Stimulated activated CD4-positive, alpha-beta T cell treated with anti-CD3 and anti-CD28 coated beads, TNF-alpha, amount 100 ng/mL, for 1 hour (primary cell): ENCODE measurements at regions not wholly inside any gene's neighbourhood (a gene's known extent, or its start where the extent isn't known, plus 50 kb on each side); places are given as distances from the start of the nearest gene placed in this dataset.
"Not testable (repeated sequence)": the region's sequence is repeated elsewhere in the genome, so short reads cannot be mapped to it uniquely, and the experiment has no call there.

ENCODE experiments used
- DNase-seq, 3 donors: peaks; one replicate each; pipeline ENCODE4 v3.0.0-alpha.2; 2020; ENCODE audit warnings: low read depth in 3 of 3, low spot score in 1 of 3

- no peak for DNase-seq
Observed at GRCh38 chr4:14340321-14340720, 662.0 kb upstream of the CPEB2 start.

DNA sequence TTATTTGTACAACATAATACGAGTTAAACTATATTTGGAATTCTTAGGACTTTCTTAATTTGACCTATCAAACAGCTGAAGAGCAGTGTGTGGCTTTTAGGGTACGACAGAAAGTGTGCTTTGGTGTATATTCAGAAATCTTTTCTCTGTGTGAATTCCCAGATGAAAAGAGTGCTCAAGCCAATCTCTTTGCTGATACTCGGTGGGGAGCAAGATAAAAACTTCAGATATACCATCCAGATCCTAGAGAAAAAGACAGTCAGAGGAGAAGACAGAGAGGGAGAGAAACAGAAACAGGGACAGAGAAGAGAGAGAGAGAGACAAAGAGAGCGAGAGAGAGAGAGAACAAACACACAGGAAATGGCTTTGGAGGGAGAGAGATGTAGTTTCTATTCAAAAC, 658.3 kb upstream of the CPEB2 start:
- no peak for DNase-seq

GRCh38 chr4:14345356-14345775, 656.9 kb upstream of the CPEB2 start:
- DNase-seq, result no peak

DNA sequence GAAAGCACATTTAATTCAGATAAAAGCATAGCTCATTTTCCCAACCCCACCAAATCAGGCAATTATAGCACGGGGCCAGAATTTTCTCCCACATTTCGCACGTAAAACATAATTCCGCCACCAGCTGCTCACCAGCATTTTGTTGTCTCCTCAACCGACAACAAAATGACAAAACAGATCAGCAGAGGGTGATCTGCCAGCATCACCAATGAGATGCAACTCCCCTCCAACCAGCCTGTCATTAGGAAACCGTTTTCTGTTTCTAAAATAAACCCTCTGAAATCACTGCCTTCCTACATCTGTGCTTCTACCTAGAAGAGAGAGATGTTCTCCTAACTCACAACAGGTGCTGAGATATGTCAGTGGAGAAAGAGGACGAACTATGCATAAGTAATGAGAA, 654.8 kb upstream of the CPEB2 start:
- DNase-seq, result no peak

- DNase-seq, result no peak
Observed at GRCh38 chr4:14348506-14348905, 653.8 kb upstream of the CPEB2 start.

DNA sequence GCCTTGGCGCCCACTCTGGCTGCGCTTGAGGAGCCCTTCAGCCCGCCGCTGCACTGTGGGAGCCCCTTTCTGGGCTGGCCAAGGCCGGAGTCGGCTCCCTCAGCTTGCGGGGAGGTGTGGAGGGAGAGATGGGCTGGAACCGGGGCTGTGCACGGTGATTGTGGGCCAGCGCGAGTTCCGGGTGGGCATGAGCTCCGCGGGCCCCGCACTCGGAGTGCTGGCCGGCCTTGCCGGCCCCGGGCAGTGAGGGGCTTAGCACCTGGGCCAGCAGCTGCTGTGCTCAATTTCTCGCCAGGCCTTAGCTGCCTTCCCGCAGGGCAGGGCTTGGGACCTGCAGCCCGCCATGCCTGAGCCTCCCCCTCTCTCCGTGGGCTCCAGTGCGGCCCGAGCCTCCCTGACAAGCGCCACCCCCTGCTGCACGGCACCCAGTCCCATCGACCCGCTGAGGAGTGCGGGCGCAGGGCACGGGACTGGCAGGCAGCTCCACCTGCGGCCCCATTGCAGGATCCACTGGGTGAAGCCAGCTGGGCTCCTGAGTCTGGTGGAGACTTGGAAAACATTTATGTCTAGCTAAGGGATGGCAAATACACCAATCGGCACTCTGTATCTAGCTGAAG, 643.6 kb upstream of the CPEB2 start:
- DNase-seq, result not testable (repeated sequence)

DNA sequence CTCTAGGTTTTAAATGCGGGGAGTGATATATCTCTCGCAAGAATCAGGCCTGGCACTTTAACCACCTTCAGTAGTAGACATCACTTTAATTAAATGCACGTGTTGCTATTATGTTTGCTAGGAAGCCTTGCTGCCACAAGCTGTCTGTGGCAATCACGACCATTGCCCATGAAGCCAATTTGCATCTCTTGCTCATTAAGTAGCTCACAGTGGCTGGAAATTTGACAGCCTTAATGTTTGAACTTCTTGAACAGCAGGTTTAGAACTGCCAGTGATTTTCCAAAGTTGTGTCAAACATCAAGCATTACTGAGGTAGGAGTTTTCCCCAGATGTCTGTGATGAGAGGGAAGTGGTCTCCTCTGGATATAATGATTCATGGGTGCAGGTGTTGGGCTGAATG, 642.3 kb upstream of the CPEB2 start:
- DNase-seq, result no peak

DNA sequence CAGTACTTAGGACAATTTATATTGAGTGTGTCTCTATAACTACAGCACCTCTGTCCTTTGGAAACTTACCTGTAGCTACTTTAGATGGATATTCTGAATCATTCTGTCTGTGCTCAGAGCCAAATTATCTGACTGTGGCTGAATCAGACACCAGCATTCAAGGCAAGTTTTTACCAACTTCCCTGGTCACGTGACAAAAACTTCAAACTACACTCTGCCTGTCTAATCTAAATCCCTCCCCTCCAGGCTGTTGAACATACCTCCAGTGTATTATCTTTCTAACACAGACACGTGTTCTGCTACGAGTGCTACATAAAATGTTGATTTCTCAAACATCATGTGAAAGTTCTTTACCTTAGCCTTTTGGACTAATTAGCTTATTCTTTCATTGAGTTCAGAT, 641.2 kb upstream of the CPEB2 start:
- DNase-seq, result no peak

- no peak for DNase-seq
Observed at GRCh38 chr4:14362385-14362784, 639.9 kb upstream of the CPEB2 start.

DNA sequence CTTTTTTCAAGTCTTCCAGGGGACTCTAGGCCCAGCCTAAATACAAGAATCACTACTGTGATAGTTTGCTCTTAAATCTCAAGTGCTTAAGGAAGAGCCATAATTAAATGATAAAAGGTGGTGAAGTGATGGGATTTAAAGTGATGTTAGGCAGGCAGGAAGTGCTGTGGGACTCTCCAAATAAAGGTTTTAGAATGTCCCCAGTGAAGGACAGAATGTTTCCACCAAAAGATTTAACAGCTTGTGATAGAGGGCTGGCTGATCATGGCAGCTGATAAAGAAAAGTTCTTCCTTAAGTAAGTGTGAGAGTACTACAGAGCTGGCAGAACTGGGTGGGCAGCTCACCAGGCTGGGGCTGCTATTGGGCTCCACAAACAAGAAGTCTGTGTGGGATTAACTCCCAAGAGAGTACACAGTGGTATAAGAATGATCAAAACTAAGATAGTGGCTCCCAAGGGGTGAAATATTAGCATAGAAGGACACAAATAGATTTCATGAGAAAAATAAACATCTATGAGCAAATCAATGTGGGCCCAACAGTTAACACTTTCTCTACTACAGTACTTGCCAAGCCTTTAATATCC, 637.2 kb upstream of the CPEB2 start:
- DNase-seq, result no peak

- DNase-seq, result no peak
Observed at GRCh38 chr4:14368391-14368790, 633.9 kb upstream of the CPEB2 start.

DNA sequence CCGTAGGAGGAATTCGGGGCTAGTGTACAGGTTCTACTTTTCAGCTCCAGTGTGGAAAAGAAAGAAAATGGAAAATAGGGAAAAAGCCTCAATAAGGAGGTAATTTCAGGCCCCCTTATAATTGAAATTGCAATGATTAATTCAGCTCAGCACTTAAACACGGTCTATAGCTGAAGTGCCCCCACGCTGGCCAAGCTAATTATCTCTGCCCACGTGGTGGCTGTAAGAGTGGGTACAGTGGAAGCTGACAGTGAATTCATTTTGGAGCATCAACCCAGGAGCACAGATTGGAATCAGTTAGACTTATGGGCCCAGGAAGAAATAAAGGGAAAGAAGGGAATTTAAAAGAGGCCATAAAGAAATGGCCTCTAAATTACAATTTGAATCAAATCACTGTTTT, 631.1 kb upstream of the CPEB2 start:
- no peak for DNase-seq

- no peak for DNase-seq
Observed at GRCh38 chr4:14375816-14376215, 626.5 kb upstream of the CPEB2 start.

DNA sequence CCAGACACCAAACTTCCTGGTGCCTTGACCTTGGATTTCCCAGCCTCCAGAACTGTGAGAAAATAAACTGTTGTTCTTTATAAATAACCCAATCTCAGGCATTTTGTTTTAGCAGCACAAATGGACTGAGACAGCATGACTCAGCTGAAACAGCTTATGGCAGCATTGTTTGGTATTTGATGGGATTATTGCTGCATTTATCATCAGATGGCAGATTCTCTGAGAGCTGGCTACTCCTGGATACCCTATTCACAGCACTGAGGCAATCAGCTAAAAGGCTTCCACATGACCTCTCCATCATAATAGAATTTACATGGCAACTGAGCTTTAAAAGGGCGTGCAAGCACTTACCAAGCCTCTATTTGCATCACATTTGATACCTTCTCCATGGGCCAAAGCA, 623.1 kb upstream of the CPEB2 start:
- DNase-seq, result no peak

DNA sequence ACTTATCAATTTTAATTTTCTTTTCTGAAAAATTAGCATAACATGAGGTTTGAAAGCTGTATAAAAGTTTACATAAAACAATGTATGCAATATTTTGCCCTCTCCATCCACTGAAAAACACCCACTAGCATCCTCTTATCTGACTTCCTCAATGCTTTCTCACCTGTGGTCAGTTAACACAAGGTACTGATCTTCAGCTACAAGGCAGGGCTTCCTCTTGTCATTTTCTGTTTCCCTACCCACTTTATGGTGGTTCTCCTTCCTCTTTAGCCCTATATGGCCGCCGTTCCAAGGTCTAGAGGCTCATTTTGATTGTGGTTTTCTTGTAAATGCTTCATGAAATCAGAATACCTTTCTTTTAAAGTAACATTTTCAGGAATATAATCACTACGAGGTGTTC, 618.6 kb upstream of the CPEB2 start:
- DNase-seq, result no peak

DNA sequence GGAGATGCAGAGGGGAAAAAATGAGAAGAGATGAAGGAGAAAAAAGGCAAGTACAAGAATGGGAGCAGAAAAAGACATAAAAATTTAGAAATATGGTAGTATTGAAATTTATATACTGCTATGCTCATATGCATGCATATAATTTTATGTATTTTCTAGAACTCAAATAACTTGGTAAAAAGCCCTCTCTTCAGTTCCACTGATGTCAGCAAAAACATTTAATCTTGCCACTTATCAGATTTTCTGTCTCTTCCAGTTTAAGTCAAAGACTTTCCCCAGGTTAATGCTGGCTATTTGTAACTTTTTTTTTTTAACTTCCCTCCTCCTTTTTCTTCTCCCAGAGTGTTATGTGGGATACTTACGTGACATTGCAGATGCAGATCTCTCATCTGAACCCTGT, 617.5 kb upstream of the CPEB2 start:
- no peak for DNase-seq

DNA sequence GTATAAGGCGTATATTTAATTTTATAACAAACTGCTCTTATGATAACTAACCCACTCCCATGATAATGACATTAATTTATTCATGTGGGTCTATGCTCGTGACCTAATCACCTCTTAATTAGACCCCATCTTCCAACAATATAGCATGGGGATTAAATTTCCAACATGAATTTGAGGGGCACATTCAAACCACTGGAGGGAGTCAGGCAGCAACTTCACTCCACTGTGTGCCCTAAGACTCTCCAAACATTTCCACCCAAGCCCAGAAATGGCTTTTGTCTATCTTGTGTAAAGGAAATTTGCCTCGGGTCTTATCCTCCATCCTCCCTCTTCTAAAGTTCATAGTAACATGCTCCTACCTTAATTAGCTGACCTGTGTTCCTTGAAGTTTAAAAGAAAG, 616.1 kb upstream of the CPEB2 start:
- DNase-seq, result no peak

- DNase-seq, result no peak
Observed at GRCh38 chr4:14387647-14388046, 614.6 kb upstream of the CPEB2 start.

DNA sequence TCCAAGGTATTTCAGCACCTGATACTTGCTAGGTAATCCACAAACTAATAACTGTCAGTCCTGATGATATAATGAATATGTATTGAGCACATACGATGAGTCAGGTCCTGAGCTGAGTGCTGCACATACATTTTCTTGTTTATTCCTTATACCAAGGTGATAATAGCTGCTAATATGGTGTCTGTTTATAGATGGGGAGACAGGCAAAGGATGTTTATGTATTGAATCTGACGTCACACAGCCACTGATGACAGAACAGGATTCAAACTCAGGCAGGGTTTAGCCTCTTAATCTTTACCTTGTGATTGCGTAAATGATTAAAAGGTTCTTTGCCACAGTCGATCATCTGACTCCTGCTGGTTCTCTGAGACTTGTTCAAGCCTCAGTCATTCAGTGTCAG, 609.9 kb upstream of the CPEB2 start:
- DNase-seq, result no peak

DNA sequence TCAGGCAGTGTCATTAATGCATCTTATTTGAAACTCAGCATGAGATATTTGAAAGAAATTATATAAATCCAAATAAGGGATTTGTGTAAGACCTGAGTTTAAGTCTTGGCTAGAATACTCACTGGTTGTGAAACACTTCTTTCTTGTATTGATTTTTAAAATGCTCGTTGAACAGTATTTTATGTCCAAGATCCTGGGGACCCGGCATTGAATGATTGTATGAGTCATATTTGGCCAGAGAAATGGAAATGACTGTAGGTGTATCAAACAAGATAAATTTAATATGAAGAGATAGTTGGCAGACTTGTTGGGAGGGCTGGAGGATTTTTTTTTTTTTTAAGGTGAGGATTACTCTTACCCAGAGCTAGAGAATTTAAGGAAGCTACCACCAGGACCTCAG, 606.1 kb upstream of the CPEB2 start:
- DNase-seq, result no peak

DNA sequence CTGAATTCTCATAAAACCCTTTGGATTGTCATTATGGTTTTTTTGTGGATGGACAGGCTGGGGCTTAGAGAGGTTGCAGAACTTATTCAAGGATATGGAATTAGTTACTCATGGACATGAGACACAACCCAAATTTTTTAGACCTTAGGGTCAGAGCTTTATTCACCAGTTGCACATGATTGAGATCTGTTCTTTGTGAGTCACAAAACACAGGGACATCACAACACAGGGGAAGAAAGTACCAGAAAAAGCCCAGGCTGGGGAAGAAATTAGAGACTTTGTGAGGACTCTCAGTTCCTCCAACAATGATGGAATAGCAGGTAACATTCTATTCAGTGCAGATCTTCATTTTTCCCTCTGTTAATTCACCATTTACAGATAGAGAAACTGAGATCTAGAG, 602.4 kb upstream of the CPEB2 start:
- DNase-seq, result no peak

- no peak for DNase-seq
Observed at GRCh38 chr4:14400307-14400706, 602.0 kb upstream of the CPEB2 start.

GRCh38 chr4:14403132-14403531, 599.1 kb upstream of the CPEB2 start:
- no peak for DNase-seq
